Liver (tissue), 8 donors: ENCODE measurements at regions not wholly inside any gene's neighbourhood (a gene's known extent, or its start where the extent isn't known, plus 50 kb on each side); places are given as distances from the start of the nearest gene placed in this dataset.

Experiments used
- DNase-seq: peaks from one replicate; pipeline ENCODE4 v3.0.0-alpha.2; 2017; ENCODE audit warnings: low spot score
- H3K27ac ChIP-seq, 2 donors: one replicate each; pipeline ENCODE4 v1.7.0; 2013; ENCODE audit warnings: inconsistent platforms in 2 of 2, low read length in 2 of 2, control low read depth in 1 of 2, low read depth in 1 of 2, mild to moderate bottlenecking in 1 of 2
- H3K27me3 ChIP-seq, 4 donors: one replicate each; pipeline versions ENCODE4 v1.6.1 to v1.7.0; 2013; ENCODE audit warnings: low read length in 3 of 4, inconsistent platforms in 1 of 4, mild to moderate bottlenecking in 1 of 4, moderate library complexity in 1 of 4; ENCODE audit not compliant: control insufficient read depth in 4 of 4, insufficient read depth in 4 of 4
- H3K36me3 ChIP-seq, 4 donors: one replicate each; pipeline versions ENCODE4 v1.6.1 to v1.7.0; 2013; ENCODE audit warnings: low read length in 3 of 4, mild to moderate bottlenecking in 3 of 4, low read depth in 1 of 4, moderate library complexity in 1 of 4; ENCODE audit not compliant: control insufficient read depth in 4 of 4, insufficient read depth in 3 of 4
- H3K4me1 ChIP-seq, 4 donors: one replicate each; pipeline versions ENCODE4 v1.6.1 to v1.7.0; 2013; ENCODE audit warnings: low read length in 3 of 4, mild to moderate bottlenecking in 3 of 4, moderate library complexity in 1 of 4; ENCODE audit not compliant: control insufficient read depth in 4 of 4, insufficient read depth in 4 of 4
- H3K4me3 ChIP-seq, 3 donors: one replicate each; pipeline versions ENCODE4 v1.6.1 to v1.7.0; 2013; ENCODE audit warnings: low read length in 3 of 3, control low read depth in 1 of 3, low read depth in 1 of 3, mild to moderate bottlenecking in 1 of 3
- H3K9ac ChIP-seq, 2 donors: one replicate each; pipeline ENCODE4 v1.7.0; 2013; ENCODE audit warnings: low read length in 2 of 2, mild to moderate bottlenecking in 2 of 2, moderate library complexity in 2 of 2, control low read depth in 1 of 2, low read depth in 1 of 2
- H3K9me3 ChIP-seq, 4 donors: one replicate each; pipeline versions ENCODE4 v1.6.1 to v1.7.0; 2013; ENCODE audit warnings: low read length in 3 of 4; ENCODE audit not compliant: control insufficient read depth in 4 of 4
- ATF3 ChIP-seq: IDR thresholded peaks from 2 replicates; pipeline ENCODE4 v1.6.1; 2016; ENCODE audit warnings: antibody characterized with exemption
- FOXA1 ChIP-seq: IDR thresholded peaks from 2 replicates; pipeline ENCODE4 v1.6.1; 2016; ENCODE audit warnings: antibody characterized with exemption
- HNF4A ChIP-seq, 2 donors: conservative IDR thresholded peaks; 2 replicates each; pipeline ENCODE4 v1.6.1; 2016; ENCODE audit warnings: antibody characterized with exemption in 2 of 2, mild to moderate bottlenecking in 2 of 2
- HNF4G ChIP-seq: IDR thresholded peaks from 2 replicates; pipeline ENCODE4 v1.6.1; 2016; ENCODE audit warnings: antibody characterized with exemption
- JUND ChIP-seq, 2 donors: IDR thresholded peaks; 2 replicates each; pipeline ENCODE4 v1.6.1; 2016; ENCODE audit warnings: antibody characterized with exemption in 2 of 2
- MAX ChIP-seq: IDR thresholded peaks from 2 replicates; pipeline ENCODE4 v1.6.1; 2016; ENCODE audit warnings: antibody characterized with exemption
- NR2F2 ChIP-seq: IDR thresholded peaks from 2 replicates; pipeline ENCODE4 v1.6.1; 2016; ENCODE audit warnings: antibody characterized with exemption
- RAD21 ChIP-seq, 2 donors: IDR thresholded peaks; 2 replicates each; pipeline ENCODE4 v1.6.1; 2016; ENCODE audit warnings: antibody characterized with exemption in 2 of 2, mild to moderate bottlenecking in 2 of 2
- REST ChIP-seq: IDR thresholded peaks from 2 replicates; pipeline ENCODE4 v1.6.1; 2016; ENCODE audit warnings: antibody characterized with exemption, mild to moderate bottlenecking
- RXRA ChIP-seq, 2 donors: IDR thresholded peaks; 2 replicates each; pipeline ENCODE4 v1.6.1; 2017 to 2018; ENCODE audit warnings: antibody characterized with exemption in 2 of 2, mild to moderate bottlenecking in 1 of 2
- SP1 ChIP-seq: IDR thresholded peaks from 2 replicates; pipeline ENCODE4 v1.6.1; 2018; ENCODE audit warnings: antibody characterized with exemption, mild to moderate bottlenecking
- TAF1 ChIP-seq: conservative IDR thresholded peaks from 2 replicates; pipeline ENCODE4 v1.6.1; 2016; ENCODE audit warnings: antibody characterized with exemption, mild to moderate bottlenecking
- WGBS: extraction: QIAGEN DNeasy Blood & Tissue Kit; methylation state at CpG from one replicate; pipeline ENCODE4 v1.1.7; 2013; 5-methylcytosine and 5-hydroxymethylcytosine counted together
- TF ChIP-seq, protein P1 (sequence below): fragments of 150-350 bp; IDR thresholded peaks from 2 replicates; pipeline ENCODE4 v1.5.1; 2017; ENCODE audit warnings: improper control_type of control experiment, low read depth, low read length; ENCODE audit not compliant: missing input control
- TF ChIP-seq, protein P2 (sequence below): IDR thresholded peaks from 2 replicates; pipeline ENCODE4 v1.6.1; 2016; ENCODE audit warnings: antibody characterized with exemption
- donor health status: healthy.
- donor health status: healthy.
- donor health status: healthy.
- donor health status: healthy.
- donor health status: healthy.

DNA sequence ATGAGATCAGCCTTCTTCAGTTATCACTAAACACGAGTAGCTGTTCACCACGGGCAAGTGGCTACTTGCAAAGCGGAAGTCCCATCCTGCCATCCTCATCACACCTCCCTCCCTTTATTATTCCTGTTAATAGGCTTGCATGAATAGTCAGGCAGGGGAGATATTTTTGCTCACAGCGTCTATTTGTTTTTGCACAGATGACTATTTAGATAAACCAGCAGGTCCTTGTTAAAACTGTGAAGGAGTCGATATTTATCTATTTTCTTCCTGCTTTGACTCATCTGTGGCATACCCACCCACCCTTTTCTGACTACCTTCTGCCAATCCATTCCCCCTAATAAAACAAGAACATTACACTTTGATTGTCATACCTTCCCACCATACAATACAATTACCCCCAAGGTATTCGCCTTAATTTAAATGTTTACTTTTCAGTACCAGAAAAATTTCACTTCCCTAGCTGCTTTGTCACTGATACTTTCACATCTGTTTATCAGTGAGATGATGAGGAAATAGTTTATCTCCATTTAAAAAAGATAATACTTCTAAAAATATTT lies 96.6 kb upstream of the BANK1 start:
- 32% methylated on average over 6 of the region's 6 CpGs for WGBS
- TF ChIP-seq RXRA (IDR thresholded peaks at IDR 0.05) (no peak), RAD21 (IDR thresholded peaks at IDR 0.05) (no peak), REST (no peak), SP1 (no peak), NR2F2 (no peak), JUND (IDR thresholded peaks at IDR 0.05) (no peak), ATF3 (no peak), FOXA1 (no peak), MAX (no peak), TAF1 (no peak)
- TF ChIP-seq, protein P1, sequence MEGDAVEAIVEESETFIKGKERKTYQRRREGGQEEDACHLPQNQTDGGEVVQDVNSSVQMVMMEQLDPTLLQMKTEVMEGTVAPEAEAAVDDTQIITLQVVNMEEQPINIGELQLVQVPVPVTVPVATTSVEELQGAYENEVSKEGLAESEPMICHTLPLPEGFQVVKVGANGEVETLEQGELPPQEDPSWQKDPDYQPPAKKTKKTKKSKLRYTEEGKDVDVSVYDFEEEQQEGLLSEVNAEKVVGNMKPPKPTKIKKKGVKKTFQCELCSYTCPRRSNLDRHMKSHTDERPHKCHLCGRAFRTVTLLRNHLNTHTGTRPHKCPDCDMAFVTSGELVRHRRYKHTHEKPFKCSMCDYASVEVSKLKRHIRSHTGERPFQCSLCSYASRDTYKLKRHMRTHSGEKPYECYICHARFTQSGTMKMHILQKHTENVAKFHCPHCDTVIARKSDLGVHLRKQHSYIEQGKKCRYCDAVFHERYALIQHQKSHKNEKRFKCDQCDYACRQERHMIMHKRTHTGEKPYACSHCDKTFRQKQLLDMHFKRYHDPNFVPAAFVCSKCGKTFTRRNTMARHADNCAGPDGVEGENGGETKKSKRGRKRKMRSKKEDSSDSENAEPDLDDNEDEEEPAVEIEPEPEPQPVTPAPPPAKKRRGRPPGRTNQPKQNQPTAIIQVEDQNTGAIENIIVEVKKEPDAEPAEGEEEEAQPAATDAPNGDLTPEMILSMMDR = no peak
- TF ChIP-seq, protein P2, sequence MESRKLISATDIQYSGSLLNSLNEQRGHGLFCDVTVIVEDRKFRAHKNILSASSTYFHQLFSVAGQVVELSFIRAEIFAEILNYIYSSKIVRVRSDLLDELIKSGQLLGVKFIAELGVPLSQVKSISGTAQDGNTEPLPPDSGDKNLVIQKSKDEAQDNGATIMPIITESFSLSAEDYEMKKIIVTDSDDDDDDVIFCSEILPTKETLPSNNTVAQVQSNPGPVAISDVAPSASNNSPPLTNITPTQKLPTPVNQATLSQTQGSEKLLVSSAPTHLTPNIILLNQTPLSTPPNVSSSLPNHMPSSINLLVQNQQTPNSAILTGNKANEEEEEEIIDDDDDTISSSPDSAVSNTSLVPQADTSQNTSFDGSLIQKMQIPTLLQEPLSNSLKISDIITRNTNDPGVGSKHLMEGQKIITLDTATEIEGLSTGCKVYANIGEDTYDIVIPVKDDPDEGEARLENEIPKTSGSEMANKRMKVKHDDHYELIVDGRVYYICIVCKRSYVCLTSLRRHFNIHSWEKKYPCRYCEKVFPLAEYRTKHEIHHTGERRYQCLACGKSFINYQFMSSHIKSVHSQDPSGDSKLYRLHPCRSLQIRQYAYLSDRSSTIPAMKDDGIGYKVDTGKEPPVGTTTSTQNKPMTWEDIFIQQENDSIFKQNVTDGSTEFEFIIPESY = no peak
- DNase-seq = no peak
- Histone ChIP-seq H3K9ac (no peak overlapping the region), H3K27ac (no peak overlapping the region), H3K9me3 (no peaks in the 10 kb centered on the region), H3K4me3 (no peak overlapping the region), H3K36me3 (no peaks in the 10 kb centered on the region), H3K27me3 (no peaks in the 10 kb centered on the region), H3K4me1 (peaks cover 0 to 8% (median 2%) of the 10 kb centered on the region in 4 donors)

DNA sequence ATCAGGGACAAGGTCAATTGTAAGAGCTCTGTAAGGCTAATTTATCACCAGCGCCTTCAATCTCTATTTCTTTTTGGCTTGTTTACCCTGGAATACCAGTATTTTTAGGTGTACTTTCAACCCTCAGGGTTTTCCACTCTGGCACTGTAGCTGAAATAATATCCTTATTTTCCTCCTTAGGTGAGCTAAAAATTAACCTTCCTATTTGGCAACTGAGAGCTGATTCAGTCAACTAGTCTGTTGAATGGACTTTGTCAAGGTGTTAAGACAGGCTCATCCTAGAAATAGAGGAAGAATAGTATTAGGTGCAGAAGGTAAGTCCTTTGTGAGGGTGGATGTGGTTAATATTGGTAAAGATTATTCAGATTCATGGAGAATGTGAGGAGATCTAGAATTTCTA lies 101.3 kb upstream of the BANK1 start:
- DNase-seq = no peak
- TF ChIP-seq HNF4G (no peak), MAX (no peak), HNF4A (conservative IDR thresholded peaks at IDR 0.05) (peak in 1 of 2 donors; percentile 25), RXRA (IDR thresholded peaks at IDR 0.05) (peak in 1 of 2 donors; percentile 11)
- TF ChIP-seq, protein P1 = no peak
- TF ChIP-seq, protein P2 = peak; percentile 8
- WGBS = 51% methylated on average over 1 of the region's 1 CpG

More for the DNA sequence above, 101.3 kb upstream of the BANK1 start:
- Histone ChIP-seq H3K4me3 (no peak overlapping the region), H3K9me3 (no peaks in the 10 kb centered on the region), H3K9ac (no peak overlapping the region), H3K4me1 (peaks cover 0 to 11% (median 2%) of the 10 kb centered on the region in 4 donors), H3K27me3 (no peaks in the 10 kb centered on the region), H3K27ac (no peak overlapping the region), H3K36me3 (no peaks in the 10 kb centered on the region)
